Mesenchymal stem cell (in vitro differentiated cells and primary cell): ENCODE measurements at regions not wholly inside any gene's neighbourhood (a gene's known extent, or its start where the extent isn't known, plus 50 kb on each side); places are given as distances from the start of the nearest gene placed in this dataset.
"Not testable (repeated sequence)": the region's sequence is repeated elsewhere in the genome, so short reads cannot be mapped to it uniquely, and the experiment has no call there.

Experiments
- DNase-seq: peaks from one replicate; pipeline ENCODE4 v3.0.0-alpha.2; 2013
- H2AFZ ChIP-seq: one replicate; pipeline ENCODE4 v1.6.1; 2013; ENCODE audit warnings: low read depth, mild to moderate bottlenecking, control low read depth, inconsistent platforms, low read length, moderate library complexity
- H2AK5ac ChIP-seq: 2 replicates; pipeline ENCODE4 v1.6.1; 2013; ENCODE audit warnings: low read length, moderate library complexity, mild to moderate bottlenecking, inconsistent platforms; ENCODE audit not compliant: severe bottlenecking
- H2BK120ac ChIP-seq: one replicate; pipeline ENCODE4 v1.6.1; 2013; ENCODE audit warnings: low read depth, mild to moderate bottlenecking, inconsistent platforms, low read length, moderate library complexity
- H2BK12ac ChIP-seq, 2 experiments: one replicate each; pipeline ENCODE4 v1.6.1; 2013; ENCODE audit warnings: inconsistent platforms in 2 of 2, low read length in 2 of 2, mild to moderate bottlenecking in 2 of 2, moderate library complexity in 2 of 2, control low read depth in 1 of 2
- H2BK15ac ChIP-seq: one replicate; pipeline ENCODE4 v1.6.1; 2013; ENCODE audit warnings: mild to moderate bottlenecking, low read depth, inconsistent platforms; ENCODE audit not compliant: poor library complexity, severe bottlenecking
- H2BK5ac ChIP-seq: 2 replicates; pipeline ENCODE4 v1.6.1; 2013; ENCODE audit warnings: low read depth, mild to moderate bottlenecking, low read length, control low read depth, inconsistent platforms; ENCODE audit not compliant: poor library complexity, severe bottlenecking
- H3K14ac ChIP-seq, 2 experiments: one replicate each; pipeline ENCODE4 v1.6.1; 2013; ENCODE audit warnings: inconsistent platforms in 2 of 2, low read length in 2 of 2, control low read depth in 1 of 2, mild to moderate bottlenecking in 1 of 2, moderate library complexity in 1 of 2
- H3K18ac ChIP-seq, 2 experiments: one replicate each; pipeline ENCODE4 v1.6.1; 2013; ENCODE audit warnings: inconsistent platforms in 2 of 2, low read length in 2 of 2, control low read depth in 1 of 2, low read depth in 1 of 2, mild to moderate bottlenecking in 1 of 2
- H3K23ac ChIP-seq, 2 experiments: one replicate each; pipeline ENCODE4 v1.6.1; 2013; ENCODE audit warnings: inconsistent platforms in 2 of 2, low read length in 2 of 2, mild to moderate bottlenecking in 2 of 2, moderate library complexity in 2 of 2, control low read depth in 1 of 2
- H3K27ac ChIP-seq: 2 replicates; pipeline ENCODE4 v1.5.1; 2013; ENCODE audit warnings: mild to moderate bottlenecking, moderate library complexity, low read length, control low read depth, inconsistent platforms; ENCODE audit not compliant: poor library complexity, severe bottlenecking
- H3K27me3 ChIP-seq, 2 experiments: 2 replicates each; pipeline versions ENCODE4 v1.6.1 to v1.7.0; 2013; ENCODE audit warnings: low read length in 2 of 2, mild to moderate bottlenecking in 2 of 2, moderate library complexity in 2 of 2, control low read depth in 1 of 2, inconsistent platforms in 1 of 2; ENCODE audit not compliant: control insufficient read depth in 1 of 2, insufficient read depth in 1 of 2
- H3K36me3 ChIP-seq, 2 experiments: 2 replicates each; pipeline versions ENCODE4 v1.6.1 to v1.7.0; 2013; ENCODE audit warnings: low read length in 2 of 2, control low read depth in 1 of 2, inconsistent platforms in 1 of 2, low read depth in 1 of 2, mild to moderate bottlenecking in 1 of 2; ENCODE audit not compliant: insufficient read depth in 2 of 2, control insufficient read depth in 1 of 2
- H3K4ac ChIP-seq, 2 experiments: one replicate each; pipeline ENCODE4 v1.6.1; 2013; ENCODE audit warnings: inconsistent platforms in 2 of 2, low read length in 2 of 2, mild to moderate bottlenecking in 2 of 2, moderate library complexity in 2 of 2, control low read depth in 1 of 2, low read depth in 1 of 2
- H3K4me1 ChIP-seq: 2 replicates; pipeline ENCODE4 v1.6.1; 2013; ENCODE audit warnings: low read depth, low read length, control low read depth; ENCODE audit not compliant: control insufficient read depth, insufficient read depth
- H3K4me2 ChIP-seq: 2 replicates; pipeline ENCODE4 v1.6.1; 2013; ENCODE audit warnings: low read length, mild to moderate bottlenecking, inconsistent platforms; ENCODE audit not compliant: poor library complexity, severe bottlenecking
- H3K4me3 ChIP-seq, 2 experiments: 2 replicates each; pipeline versions ENCODE4 v1.5.1 to v1.7.0; 2013; ENCODE audit warnings: low read length in 2 of 2, mild to moderate bottlenecking in 2 of 2, control low read depth in 1 of 2, low read depth in 1 of 2; ENCODE audit not compliant: insufficient read depth in 1 of 2
- H3K79me1 ChIP-seq: replicated peaks from 2 replicates; pipeline ENCODE4 v1.6.1; 2013; ENCODE audit warnings: mild to moderate bottlenecking, control low read depth, low read length, inconsistent platforms; ENCODE audit not compliant: poor library complexity, severe bottlenecking
- H3K9ac ChIP-seq: 2 replicates; pipeline ENCODE4 v1.7.0; 2013; ENCODE audit warnings: mild to moderate bottlenecking, low read length, moderate library complexity
- H3K9me3 ChIP-seq: 2 replicates; pipeline ENCODE4 v1.7.0; 2013; ENCODE audit warnings: mild to moderate bottlenecking, low read length; ENCODE audit not compliant: control insufficient read depth
- H4K8ac ChIP-seq: one replicate; pipeline ENCODE4 v1.6.1; 2013; ENCODE audit warnings: inconsistent platforms, mild to moderate bottlenecking, low read length, moderate library complexity
- H4K91ac ChIP-seq: one replicate; pipeline ENCODE4 v1.6.1; 2013; ENCODE audit warnings: mild to moderate bottlenecking, low read length, inconsistent platforms
- WGBS: methylation state at CpG from one replicate; pipeline ENCODE4 v1.1.7; 2013; ENCODE audit warnings: mixed read lengths; 5-methylcytosine and 5-hydroxymethylcytosine counted together

GRCh38 chr1:146475086-146475485, 246.3 kb upstream of the NOTCH2NLA start:
- not testable (repeated sequence) for H3K79me1 ChIP-seq, H3K18ac ChIP-seq, H3K4me1 ChIP-seq, DNase-seq, H2AK5ac ChIP-seq, H2BK120ac ChIP-seq, H2BK5ac ChIP-seq, H3K23ac ChIP-seq, H3K27ac ChIP-seq, H3K4ac ChIP-seq, H3K14ac ChIP-seq, H3K4me3 ChIP-seq, H2BK15ac ChIP-seq, H3K9ac ChIP-seq, H4K8ac ChIP-seq, H4K91ac ChIP-seq, H3K27me3 ChIP-seq, H2AFZ ChIP-seq, H2BK12ac ChIP-seq, H3K4me2 ChIP-seq, H3K36me3 ChIP-seq, H3K9me3 ChIP-seq
- 81% methylated on average over 3 of the region's 4 CpGs for WGBS

- H2BK5ac ChIP-seq, H2BK12ac ChIP-seq: not testable (repeated sequence)
Observed at GRCh38 chr1:146474216-146474615, 245.4 kb upstream of the NOTCH2NLA start.

GRCh38 chr1:146472192-146472861, 243.5 kb upstream of the NOTCH2NLA start:
- H3K4ac ChIP-seq, result not testable (repeated sequence)
- peak overlapping the region; percentile 77 for H3K9ac ChIP-seq

More at GRCh38 chr1:146474216-146474615, 245.4 kb upstream of the NOTCH2NLA start:
- H2BK15ac ChIP-seq, DNase-seq, H3K9ac ChIP-seq, H4K8ac ChIP-seq, H3K36me3 ChIP-seq, H3K4ac ChIP-seq, H3K27me3 ChIP-seq, H3K9me3 ChIP-seq, H3K79me1 ChIP-seq, H3K27ac ChIP-seq, H2AK5ac ChIP-seq, H3K4me3 ChIP-seq, H3K4me2 ChIP-seq, H3K23ac ChIP-seq, H2AFZ ChIP-seq, H3K14ac ChIP-seq, H3K18ac ChIP-seq, H2BK120ac ChIP-seq, H3K4me1 ChIP-seq, H4K91ac ChIP-seq: not testable (repeated sequence)
- 100% methylated on average over 3 of the region's 6 CpGs for WGBS

GRCh38 chr1:146459939-146460338, 231.1 kb upstream of the NOTCH2NLA start:
- not testable (repeated sequence) for H4K8ac ChIP-seq, DNase-seq, H3K36me3 ChIP-seq, H3K14ac ChIP-seq, H2BK120ac ChIP-seq, H3K27me3 ChIP-seq, H3K23ac ChIP-seq, H3K4me3 ChIP-seq, H4K91ac ChIP-seq, H2BK5ac ChIP-seq, H3K9me3 ChIP-seq, H3K27ac ChIP-seq, H3K79me1 ChIP-seq, H3K4me1 ChIP-seq, H3K4ac ChIP-seq, H3K9ac ChIP-seq, H2AK5ac ChIP-seq, H3K4me2 ChIP-seq, H3K18ac ChIP-seq, H2BK12ac ChIP-seq, H2AFZ ChIP-seq, H2BK15ac ChIP-seq
- no CpG with 5 or more reads among the region's 2 CpGs for WGBS

More at GRCh38 chr1:146472192-146472861, 243.5 kb upstream of the NOTCH2NLA start:
- not testable (repeated sequence) for H3K18ac ChIP-seq, H2BK12ac ChIP-seq, H3K14ac ChIP-seq, H2AK5ac ChIP-seq, H3K36me3 ChIP-seq, H4K91ac ChIP-seq, H3K27me3 ChIP-seq, H3K9me3 ChIP-seq, H2BK5ac ChIP-seq, H3K4me1 ChIP-seq, H2BK15ac ChIP-seq, H3K79me1 ChIP-seq, H3K23ac ChIP-seq, H2BK120ac ChIP-seq, H4K8ac ChIP-seq, H3K27ac ChIP-seq
- DNase-seq, result peak; percentile 42
- under 1% methylated on average over 26 of the region's 42 CpGs for WGBS
- H3K4me2 ChIP-seq, result peak overlapping the region; percentile 56
- peak overlapping the region; percentile 42 for H2AFZ ChIP-seq
- H3K4me3 ChIP-seq, result peak overlapping the region; percentile 44 to 76
